DOHH2 (cell line): ENCODE measurements at regions not wholly inside any gene's neighbourhood (a gene's known extent, or its start where the extent isn't known, plus 50 kb on each side); places are given as distances from the start of the nearest gene placed in this dataset.

Experiments used
- H3F3A ChIP-seq: fragments of 200-600 bp; sonication (generic), shearing (Covaris generic); 2 replicates; pipeline ENCODE4 v1.6.0; 2016; ENCODE audit warnings: antibody characterized with exemption, mild to moderate bottlenecking; ENCODE audit not compliant: control insufficient read depth, insufficient read depth
- H3K27ac ChIP-seq: fragments of 200-600 bp; sonication (generic); 2 replicates; pipeline ENCODE4 v1.5.1; 2014; ENCODE audit warnings: low read depth, mild to moderate bottlenecking, low read length, moderate library complexity
- H3K27me3 ChIP-seq: fragments of 200-600 bp; sonication (generic); 2 replicates; pipeline ENCODE4 v1.6.1; 2014; ENCODE audit warnings: mild to moderate bottlenecking, low read length, mixed read lengths; ENCODE audit not compliant: control insufficient read depth
- H3K36me3 ChIP-seq: fragments of 200-600 bp; sonication (generic); 2 replicates; pipeline ENCODE4 v1.6.1; 2014; ENCODE audit warnings: mild to moderate bottlenecking, low read length, moderate library complexity, mixed read lengths; ENCODE audit not compliant: control insufficient read depth
- H3K4me1 ChIP-seq: fragments of 200-600 bp; sonication (generic); 2 replicates; pipeline ENCODE4 v1.6.1; 2014; ENCODE audit warnings: mild to moderate bottlenecking, low read length, mixed read lengths; ENCODE audit not compliant: control insufficient read depth
- H3K4me2 ChIP-seq: fragments of 200-600 bp; sonication (generic); 2 replicates; pipeline ENCODE4 v1.6.0; 2014; ENCODE audit warnings: mild to moderate bottlenecking, low read length, moderate library complexity
- H3K4me3 ChIP-seq: fragments of 200-600 bp; sonication (generic); 2 replicates; pipeline ENCODE4 v1.5.1; 2014; ENCODE audit warnings: mild to moderate bottlenecking, low read length, mixed read lengths
- H3K79me2 ChIP-seq: fragments of 200-600 bp; sonication (generic); 2 replicates; pipeline ENCODE4 v1.6.1; 2014; ENCODE audit warnings: mild to moderate bottlenecking, low read length, mixed read lengths; ENCODE audit not compliant: control insufficient read depth
- H3K9me2 ChIP-seq: fragments of 200-600 bp; sonication (generic); replicated peaks from 2 replicates; pipeline ENCODE4 v1.6.1; 2014; ENCODE audit warnings: mild to moderate bottlenecking, low read length, mixed read lengths; ENCODE audit not compliant: control insufficient read depth
- H3K9me3 ChIP-seq: fragments of 200-600 bp; sonication (generic); 2 replicates; pipeline ENCODE4 v1.6.1; 2014; ENCODE audit warnings: antibody characterized with exemption, low read length, mixed read lengths; ENCODE audit not compliant: control insufficient read depth, insufficient read depth
- H4K20me1 ChIP-seq: fragments of 200-600 bp; sonication (generic); 2 replicates; pipeline ENCODE4 v1.6.0; 2014; ENCODE audit warnings: low read depth, mild to moderate bottlenecking, antibody characterized with exemption, low read length, moderate library complexity; ENCODE audit not compliant: control insufficient read depth, insufficient read depth
- EZH2phosphoT487 ChIP-seq: fragments of 200-600 bp; sonication (generic); IDR thresholded peaks from 2 replicates; pipeline ENCODE4 v1.6.1; 2017; ENCODE audit warnings: borderline replicate concordance, mild to moderate bottlenecking, antibody characterized with exemption, low read length, moderate library complexity, mixed read lengths
- TF ChIP-seq, protein P1 (sequence below): fragments of 200-600 bp; sonication (generic); IDR thresholded peaks from one replicate; pipeline ENCODE4 v1.5.1; 2014; ENCODE audit warnings: antibody characterized with exemption, mild to moderate bottlenecking, low read depth, low read length; ENCODE audit not compliant: poor library complexity, severe bottlenecking

DNA sequence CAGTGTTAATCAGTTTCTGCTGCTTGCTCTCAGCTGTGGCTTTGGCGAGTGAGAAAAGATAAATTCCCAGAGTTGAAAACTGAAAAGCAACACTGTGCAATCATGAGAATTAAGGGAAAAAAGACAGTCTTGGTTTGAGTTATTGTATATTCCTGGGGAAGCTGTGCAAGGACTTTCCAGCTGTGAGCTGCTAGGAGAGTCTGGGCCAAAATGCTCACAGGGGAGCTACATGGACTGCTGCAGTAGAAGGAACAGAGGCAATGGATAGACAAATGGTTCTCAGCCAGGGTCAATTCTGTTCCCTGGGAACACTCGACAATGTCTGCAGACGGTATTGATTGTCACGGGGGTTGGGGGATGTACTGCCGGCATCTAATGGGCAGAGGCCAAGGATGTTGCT, 102.0 kb upstream of the ADAMTS18 start:
- Histone ChIP-seq H3K4me2 (no peak overlapping the region), H3K79me2 (no peaks in the 10 kb centered on the region), H3K4me3 (no peak overlapping the region), H3K9me3 (no peaks in the 10 kb centered on the region), H3K9me2 (no peaks in the 10 kb centered on the region), H3K36me3 (no peaks in the 10 kb centered on the region), H3K4me1 (no peaks in the 10 kb centered on the region), H3K27ac (no peak overlapping the region), H3K27me3 (no peaks in the 10 kb centered on the region), H3F3A (no peaks in the 10 kb centered on the region), H4K20me1 (no peaks in the 10 kb centered on the region)
- TF ChIP-seq EZH2phosphoT487: no peak
- TF ChIP-seq, protein P1, sequence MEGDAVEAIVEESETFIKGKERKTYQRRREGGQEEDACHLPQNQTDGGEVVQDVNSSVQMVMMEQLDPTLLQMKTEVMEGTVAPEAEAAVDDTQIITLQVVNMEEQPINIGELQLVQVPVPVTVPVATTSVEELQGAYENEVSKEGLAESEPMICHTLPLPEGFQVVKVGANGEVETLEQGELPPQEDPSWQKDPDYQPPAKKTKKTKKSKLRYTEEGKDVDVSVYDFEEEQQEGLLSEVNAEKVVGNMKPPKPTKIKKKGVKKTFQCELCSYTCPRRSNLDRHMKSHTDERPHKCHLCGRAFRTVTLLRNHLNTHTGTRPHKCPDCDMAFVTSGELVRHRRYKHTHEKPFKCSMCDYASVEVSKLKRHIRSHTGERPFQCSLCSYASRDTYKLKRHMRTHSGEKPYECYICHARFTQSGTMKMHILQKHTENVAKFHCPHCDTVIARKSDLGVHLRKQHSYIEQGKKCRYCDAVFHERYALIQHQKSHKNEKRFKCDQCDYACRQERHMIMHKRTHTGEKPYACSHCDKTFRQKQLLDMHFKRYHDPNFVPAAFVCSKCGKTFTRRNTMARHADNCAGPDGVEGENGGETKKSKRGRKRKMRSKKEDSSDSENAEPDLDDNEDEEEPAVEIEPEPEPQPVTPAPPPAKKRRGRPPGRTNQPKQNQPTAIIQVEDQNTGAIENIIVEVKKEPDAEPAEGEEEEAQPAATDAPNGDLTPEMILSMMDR: no peak

DNA sequence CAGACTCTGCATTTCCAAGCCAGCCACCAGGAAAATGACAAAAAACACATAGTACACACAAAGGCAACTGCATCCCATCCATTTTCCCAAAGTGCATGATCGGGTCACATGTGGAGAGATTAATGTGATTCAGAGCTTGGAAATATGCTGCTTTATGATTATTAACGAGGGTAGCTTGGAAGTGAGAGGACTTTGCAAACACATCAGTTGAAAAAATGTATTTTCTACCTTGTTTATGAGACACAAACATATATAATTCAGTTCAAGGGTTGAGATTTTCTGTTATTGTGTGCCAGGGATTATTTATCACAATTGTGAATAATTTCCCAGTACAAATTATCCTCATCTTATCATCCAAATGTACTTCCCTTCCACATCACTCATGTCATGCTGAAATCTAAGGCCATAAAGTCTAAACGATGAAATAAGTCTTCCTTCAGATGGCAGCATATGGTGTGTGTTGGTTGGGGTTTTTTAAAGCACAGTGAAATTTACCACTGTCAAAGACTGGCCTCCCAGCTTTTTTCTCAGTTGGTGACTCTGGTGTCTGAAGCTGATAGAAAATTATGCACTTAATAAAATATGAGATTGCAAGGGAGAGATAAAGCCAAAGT, 104.7 kb upstream of the ADAMTS18 start:
- Histone ChIP-seq H3K4me2 (no peak overlapping the region), H3K27ac (no peak overlapping the region), H3K9me2 (no peaks in the 10 kb centered on the region), H3K27me3 (no peaks in the 10 kb centered on the region), H3K36me3 (no peaks in the 10 kb centered on the region), H3K79me2 (no peaks in the 10 kb centered on the region), H4K20me1 (no peaks in the 10 kb centered on the region), H3F3A (no peaks in the 10 kb centered on the region), H3K4me3 (no peak overlapping the region), H3K4me1 (no peaks in the 10 kb centered on the region), H3K9me3 (no peaks in the 10 kb centered on the region)
- TF ChIP-seq, protein P1: no peak
- TF ChIP-seq EZH2phosphoT487: no peak

DNA sequence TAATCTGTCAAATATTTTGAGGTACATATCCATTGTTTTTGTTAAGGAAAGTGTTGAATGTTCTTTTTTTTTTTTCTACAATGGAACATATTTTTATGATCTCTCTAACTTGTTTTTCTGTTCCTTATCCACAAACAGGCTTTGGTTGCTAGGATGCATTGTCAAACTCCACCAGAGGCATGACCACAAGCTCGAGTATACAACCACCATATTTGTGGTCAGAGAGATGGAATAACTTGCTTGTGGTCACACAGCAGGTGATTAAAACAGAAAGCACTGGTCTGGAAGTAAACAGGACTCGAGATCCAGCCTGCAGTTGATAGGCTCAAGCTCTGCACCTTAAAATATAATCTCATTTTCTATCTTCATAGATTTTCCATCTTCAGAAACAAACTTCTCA, 105.8 kb upstream of the ADAMTS18 start:
- H3K79me2 ChIP-seq: no peaks in the 10 kb centered on the region
- H3F3A ChIP-seq: no peaks in the 10 kb centered on the region
- no peaks in the 10 kb centered on the region for H3K36me3 ChIP-seq
- H4K20me1 ChIP-seq: no peaks in the 10 kb centered on the region
- H3K27ac ChIP-seq: no peak overlapping the region
- no peak for TF ChIP-seq EZH2phosphoT487
- TF ChIP-seq, protein P1: no peak
- H3K4me1 ChIP-seq: no peaks in the 10 kb centered on the region
- H3K9me2 ChIP-seq: no peaks in the 10 kb centered on the region
- no peaks in the 10 kb centered on the region for H3K9me3 ChIP-seq
- H3K4me2 ChIP-seq: no peak overlapping the region
- H3K27me3 ChIP-seq: no peaks in the 10 kb centered on the region
- H3K4me3 ChIP-seq: no peak overlapping the region
